H1 (cell line): ENCODE measurements at regions not wholly inside any gene's neighbourhood (a gene's known extent, or its start where the extent isn't known, plus 50 kb on each side); places are given as distances from the start of the nearest gene placed in this dataset.

Experiments
- CTCF ChIP-seq, 3 experiments: IDR thresholded peaks; 1 replicate in 2 of 3; 2 replicates in 1 of 3; pipeline versions ENCODE4 v1.5.1 to v1.6.1; 2011; ENCODE audit warnings: low read length in 3 of 3, mild to moderate bottlenecking in 3 of 3, inconsistent platforms in 2 of 3, low read depth in 1 of 3, moderate library complexity in 1 of 3; ENCODE audit not compliant: insufficient read depth in 1 of 3; ENCODE audit errors: control extremely low read depth in 1 of 3
- EP300 ChIP-seq, 2 experiments: IDR thresholded peaks; 1 replicate in 1 of 2; 2 replicates in 1 of 2; pipeline ENCODE4 v1.6.1; 2011 to 2012; ENCODE audit warnings: low read depth in 2 of 2, low read length in 2 of 2, mild to moderate bottlenecking in 2 of 2, borderline replicate concordance in 1 of 2, inconsistent platforms in 1 of 2, moderate library complexity in 1 of 2
- HDAC6 ChIP-seq: IDR thresholded peaks from one replicate; pipeline ENCODE4 v1.7.1; 2012; ENCODE audit warnings: low read depth, mild to moderate bottlenecking, inconsistent platforms, low read length, moderate library complexity
- NRF1 ChIP-seq: IDR thresholded peaks from 2 replicates; pipeline ENCODE4 v1.6.1; 2011; ENCODE audit warnings: mild to moderate bottlenecking, low read depth, low read length, improper control_type of control experiment
- POLR2A ChIP-seq, 2 experiments: IDR thresholded peaks; 1 replicate in 1 of 2; 2 replicates in 1 of 2; pipeline ENCODE4 v1.6.1; 2011; ENCODE audit warnings: low read depth in 2 of 2, low read length in 2 of 2, mild to moderate bottlenecking in 2 of 2; ENCODE audit errors: control extremely low read depth in 1 of 2
- RFX5 ChIP-seq: IDR thresholded peaks from 2 replicates; pipeline ENCODE4 v1.6.1; 2011; ENCODE audit warnings: low read depth, low read length, improper control_type of control experiment, borderline replicate concordance
- TAF1 ChIP-seq: IDR thresholded peaks from 2 replicates; pipeline ENCODE4 v1.6.1; 2011; ENCODE audit warnings: mild to moderate bottlenecking, low read depth, low read length

- TF ChIP-seq RFX5 (no peak), EP300 (IDR thresholded peaks at IDR 0.05; ENCODE audit: borderline replicate concordance in 1 of 2, low read depth in 2 of 2, low read length in 2 of 2) (no peak), CTCF (IDR thresholded peaks at IDR 0.05; ENCODE audit: control extremely low read depth in 1 of 3, insufficient read depth in 1 of 3, low read depth in 1 of 3, low read length in 3 of 3) (no peak), HDAC6 (no peak), NRF1 (no peak), POLR2A (IDR thresholded peaks at IDR 0.05; ENCODE audit: control extremely low read depth in 1 of 2, low read depth in 2 of 2, low read length in 2 of 2) (no peak), TAF1 (no peak)
These were observed 239.7 kb downstream of the PDCD6IP start for GRCh38 chr3:34038131-34038530.
